Psoas muscle (tissue), 7 donors: ENCODE measurements at regions not wholly inside any gene's neighbourhood (a gene's known extent, or its start where the extent isn't known, plus 50 kb on each side); places are given as distances from the start of the nearest gene placed in this dataset.

Source experiments
- ATAC-seq, 4 donors: fragments of 200-7000 bp; cut with Tn5 transposase; one replicate each; pipeline ENCODE4 v1.9.1; 2020; ENCODE audit warnings: moderate library complexity in 3 of 4, mild to moderate bottlenecking in 2 of 4
- DNase-seq, 2 donors: peaks; one replicate each; pipeline ENCODE4 v3.0.0-alpha.2; 2020
- H3K27ac ChIP-seq: fragments of 200-600 bp; one replicate; pipeline ENCODE4 v1.8.0; 2022
- H3K27me3 ChIP-seq, 3 donors: fragments of 200-600 bp in 1 of 3; one replicate each; pipeline versions ENCODE4 v1.6.1 to v1.8.0; 2013 to 2022; ENCODE audit warnings: low read length in 2 of 3, mild to moderate bottlenecking in 2 of 3, moderate library complexity in 1 of 3; ENCODE audit not compliant: insufficient read depth in 3 of 3
- H3K36me3 ChIP-seq, 2 donors: fragments of 200-600 bp in 1 of 2; one replicate each; pipeline versions ENCODE4 v1.6.1 to v1.8.0; 2013 to 2022; ENCODE audit warnings: low read depth in 1 of 2, mild to moderate bottlenecking in 1 of 2, moderate library complexity in 1 of 2; ENCODE audit not compliant: insufficient read depth in 1 of 2
- H3K4me1 ChIP-seq: fragments of 200-600 bp; one replicate; pipeline ENCODE4 v1.8.0; 2022
- H3K4me3 ChIP-seq: fragments of 200-600 bp; one replicate; pipeline ENCODE4 v1.8.0; 2022; ENCODE audit warnings: mild to moderate bottlenecking
- H3K9me3 ChIP-seq: fragments of 200-600 bp; one replicate; pipeline ENCODE4 v1.8.0; 2022
- WGBS, 3 donors: extraction: QIAGEN DNeasy Blood & Tissue Kit; methylation state at CpG; one replicate each; pipeline versions ENCODE4 v1.1.6 to v1.1.7; 2013; 5-methylcytosine and 5-hydroxymethylcytosine counted together
- intact Hi-C, 2 donors: fragments of 100-400 bp; cut with DNase I; formaldehyde crosslinking; loops; one replicate each; pipeline versions ENCODE4 v1.11.0 to v1.14.2; 2022
- TF ChIP-seq, protein P1 (sequence below): fragments of 200-600 bp; IDR thresholded peaks from one replicate; pipeline ENCODE4 v1.8.0; 2022; ENCODE audit warnings: antibody characterized with exemption
- donor health status: healthy with polysubstance abuse.
- donor health status: DM: no; HTN: no; CAD: no; lungs with moderate emphysema.
- donor health status: Bipolar disorder and iron deficiency.
- donor health status: healthy.
- donor health status: DM: yes; HTN: yes; CAD: no.
- donor health status: DM: no; HTN: no; CAD: no.
- donor health status: DM: yes; HTN: yes; CAD: no.

DNA sequence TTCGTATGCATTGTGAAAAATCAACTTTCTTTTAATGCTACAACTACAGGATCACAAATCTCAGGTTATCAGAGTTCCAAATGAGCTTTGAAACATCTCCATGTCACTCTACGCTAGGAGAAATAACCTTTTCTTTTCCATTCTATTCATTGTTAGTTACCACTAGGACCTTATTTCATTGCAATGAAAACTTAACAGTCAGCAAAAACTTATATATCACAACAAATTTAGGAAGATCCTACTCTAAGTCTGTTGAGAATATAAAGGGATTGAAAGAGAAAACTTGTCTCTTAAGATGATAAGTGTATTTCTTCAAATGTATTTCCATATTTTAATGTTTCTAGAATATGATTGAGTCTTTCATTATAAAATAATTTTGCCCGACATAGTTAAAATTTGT is 539.1 kb downstream of the TMTC2 start:
- Histone ChIP-seq H3K27ac (no peak overlapping the region), H3K9me3 (no peaks in the 10 kb centered on the region), H3K27me3 (no peaks in the 10 kb centered on the region), H3K4me1 (no peaks in the 10 kb centered on the region), H3K4me3 (no peak overlapping the region), H3K36me3 (no peaks in the 10 kb centered on the region)
- intact Hi-C loops, result no loop called here
- 87 to 94% (median 91%) methylated on average over 3 of the region's 3 CpGs for WGBS, 3 donors
- TF ChIP-seq, protein P1, sequence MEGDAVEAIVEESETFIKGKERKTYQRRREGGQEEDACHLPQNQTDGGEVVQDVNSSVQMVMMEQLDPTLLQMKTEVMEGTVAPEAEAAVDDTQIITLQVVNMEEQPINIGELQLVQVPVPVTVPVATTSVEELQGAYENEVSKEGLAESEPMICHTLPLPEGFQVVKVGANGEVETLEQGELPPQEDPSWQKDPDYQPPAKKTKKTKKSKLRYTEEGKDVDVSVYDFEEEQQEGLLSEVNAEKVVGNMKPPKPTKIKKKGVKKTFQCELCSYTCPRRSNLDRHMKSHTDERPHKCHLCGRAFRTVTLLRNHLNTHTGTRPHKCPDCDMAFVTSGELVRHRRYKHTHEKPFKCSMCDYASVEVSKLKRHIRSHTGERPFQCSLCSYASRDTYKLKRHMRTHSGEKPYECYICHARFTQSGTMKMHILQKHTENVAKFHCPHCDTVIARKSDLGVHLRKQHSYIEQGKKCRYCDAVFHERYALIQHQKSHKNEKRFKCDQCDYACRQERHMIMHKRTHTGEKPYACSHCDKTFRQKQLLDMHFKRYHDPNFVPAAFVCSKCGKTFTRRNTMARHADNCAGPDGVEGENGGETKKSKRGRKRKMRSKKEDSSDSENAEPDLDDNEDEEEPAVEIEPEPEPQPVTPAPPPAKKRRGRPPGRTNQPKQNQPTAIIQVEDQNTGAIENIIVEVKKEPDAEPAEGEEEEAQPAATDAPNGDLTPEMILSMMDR, result no peak
- DNase-seq (no peak), ATAC-seq (no peak)

DNA sequence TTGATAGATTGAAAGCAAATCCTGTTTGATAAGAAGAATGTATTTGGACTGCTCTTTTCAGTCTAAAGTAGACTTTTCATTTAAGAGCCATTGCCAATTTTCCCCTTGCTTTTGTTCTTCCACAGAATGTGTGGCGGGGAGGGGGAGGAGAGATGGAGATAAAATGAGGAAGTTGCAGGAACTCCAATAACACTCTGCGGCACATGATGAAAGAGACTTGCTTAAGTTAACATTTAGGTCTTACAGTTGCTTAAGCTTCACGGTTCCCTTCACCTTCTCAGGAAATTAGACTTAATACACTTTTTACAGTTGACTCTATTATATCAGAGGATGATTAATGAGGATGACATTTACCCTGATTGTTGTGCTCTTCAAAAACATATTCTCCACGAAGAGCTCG is 537.3 kb downstream of the TMTC2 start:
- no peaks in the 10 kb centered on the region for H3K9me3 ChIP-seq
- H3K27ac ChIP-seq, result no peak overlapping the region
- no peak overlapping the region for H3K4me3 ChIP-seq
- H3K27me3 ChIP-seq, result no peaks in the 10 kb centered on the region
- no peak for ATAC-seq
- DNase-seq, result no peak
- TF ChIP-seq, protein P1, result no peak
- intact Hi-C loops, result no loop called here
- 55 to 60% (median 58%) methylated on average over 5 of the region's 5 CpGs for WGBS, 3 donors
- H3K4me1 ChIP-seq, result no peaks in the 10 kb centered on the region
- H3K36me3 ChIP-seq, result no peaks in the 10 kb centered on the region

- ATAC-seq, result no peak
- TF ChIP-seq, protein P1, result no peak
- H3K9me3 ChIP-seq, result no peaks in the 10 kb centered on the region
- H3K4me3 ChIP-seq, result no peak overlapping the region
- H3K36me3 ChIP-seq, result no peaks in the 10 kb centered on the region
- H3K4me1 ChIP-seq, result no peaks in the 10 kb centered on the region
- no peak overlapping the region for H3K27ac ChIP-seq
- intact Hi-C loops, result no loop called here
- 83 to 90% (median 87%) methylated on average over 2 of the region's 2 CpGs for WGBS, 3 donors
- no peak for DNase-seq
- no peaks in the 10 kb centered on the region for H3K27me3 ChIP-seq
Measured at GRCh38 chr12:83220774-83221173, 534.1 kb downstream of the TMTC2 start.

- no peaks in the 10 kb centered on the region for H3K36me3 ChIP-seq
- H3K27ac ChIP-seq, result no peak overlapping the region
- intact Hi-C loops, result no loop called here
- no peak for ATAC-seq
- H3K4me3 ChIP-seq, result no peak overlapping the region
- H3K27me3 ChIP-seq, result no peaks in the 10 kb centered on the region
- TF ChIP-seq, protein P1, result no peak
- H3K4me1 ChIP-seq, result no peaks in the 10 kb centered on the region
- DNase-seq, result no peak
- 76 to 81% (median 79%) methylated on average over 3 of the region's 3 CpGs for WGBS, 3 donors
- no peaks in the 10 kb centered on the region for H3K9me3 ChIP-seq
Measured at GRCh38 chr12:83216230-83216629, 529.5 kb downstream of the TMTC2 start.

GRCh38 chr12:83214185-83214584 is 527.5 kb downstream of the TMTC2 start:
- Histone ChIP-seq H3K27ac (no peak overlapping the region), H3K4me3 (no peak overlapping the region), H3K9me3 (no peaks in the 10 kb centered on the region), H3K27me3 (no peaks in the 10 kb centered on the region), H3K4me1 (no peaks in the 10 kb centered on the region), H3K36me3 (no peaks in the 10 kb centered on the region)
- intact Hi-C loops, result no loop called here
- 76 to 87% (median 85%) methylated on average over 1 of the region's 1 CpG for WGBS, 3 donors
- TF ChIP-seq, protein P1, result no peak
- ATAC-seq, result no peak
- no peak for DNase-seq
